Mesendoderm (in vitro differentiated cells): ENCODE measurements at regions not wholly inside any gene's neighbourhood (a gene's known extent, or its start where the extent isn't known, plus 50 kb on each side); places are given as distances from the start of the nearest gene placed in this dataset.

Source experiments
- DNase-seq: peaks from one replicate; pipeline ENCODE4 v3.0.0; 2013
- H2AK5ac ChIP-seq: 2 replicates; pipeline ENCODE4 v1.6.1; 2013; ENCODE audit warnings: low read length, inconsistent platforms
- H2BK120ac ChIP-seq: 2 replicates; pipeline ENCODE4 v1.6.1; 2013; ENCODE audit warnings: low read depth, mild to moderate bottlenecking, low read length, moderate library complexity, mixed read lengths
- H2BK15ac ChIP-seq: replicated peaks from 2 replicates; pipeline ENCODE4 v1.6.1; 2013; ENCODE audit warnings: low read depth, mild to moderate bottlenecking, moderate library complexity
- H2BK5ac ChIP-seq: 2 replicates; pipeline ENCODE4 v1.6.1; 2013; ENCODE audit warnings: low read length, inconsistent platforms
- H3K18ac ChIP-seq: 2 replicates; pipeline ENCODE4 v1.6.1; 2013; ENCODE audit warnings: mild to moderate bottlenecking, low read length, mixed read lengths
- H3K23ac ChIP-seq: one replicate; pipeline ENCODE4 v1.6.1; 2013; ENCODE audit warnings: low read length
- H3K27ac ChIP-seq: 2 replicates; pipeline ENCODE4 v1.5.1; 2013; ENCODE audit warnings: low read depth, mild to moderate bottlenecking, inconsistent platforms, low read length, moderate library complexity
- H3K27me3 ChIP-seq: 2 replicates; pipeline ENCODE4 v1.6.1; 2013; ENCODE audit warnings: low read length, control low read depth, mild to moderate bottlenecking, inconsistent platforms; ENCODE audit not compliant: insufficient read depth, poor library complexity
- H3K36me3 ChIP-seq: 2 replicates; pipeline ENCODE4 v1.6.1; 2013; ENCODE audit warnings: low read length, inconsistent platforms; ENCODE audit not compliant: control insufficient read depth, insufficient read depth
- H3K4ac ChIP-seq: one replicate; pipeline ENCODE4 v1.6.1; 2013; ENCODE audit warnings: low read depth, mild to moderate bottlenecking, low read length, moderate library complexity
- H3K4me1 ChIP-seq: 2 replicates; pipeline ENCODE4 v1.6.1; 2013; ENCODE audit warnings: low read depth, low read length, inconsistent platforms; ENCODE audit not compliant: control insufficient read depth
- H3K4me2 ChIP-seq: 2 replicates; pipeline ENCODE4 v1.6.1; 2013; ENCODE audit warnings: low read length
- H3K4me3 ChIP-seq: 2 replicates; pipeline ENCODE4 v1.5.1; 2013; ENCODE audit warnings: mild to moderate bottlenecking, low read length
- H3K56ac ChIP-seq: one replicate; pipeline ENCODE4 v1.6.1; 2013; ENCODE audit warnings: low read length
- H3K79me1 ChIP-seq: 2 replicates; pipeline ENCODE4 v1.6.1; 2013; ENCODE audit warnings: low read length, inconsistent platforms
- H3K79me2 ChIP-seq: 2 replicates; pipeline ENCODE4 v1.6.1; 2013; ENCODE audit warnings: mild to moderate bottlenecking, low read length; ENCODE audit not compliant: control insufficient read depth, insufficient read depth
- H3K9ac ChIP-seq: 2 replicates; pipeline ENCODE4 v1.6.1; 2013; ENCODE audit warnings: low read length, inconsistent platforms
- H4K5ac ChIP-seq: one replicate; pipeline ENCODE4 v1.6.1; 2013; ENCODE audit warnings: low read length
- H4K8ac ChIP-seq: one replicate; pipeline ENCODE4 v1.6.1; 2013; ENCODE audit warnings: low read depth, mild to moderate bottlenecking, control low read depth, low read length, moderate library complexity
- WGBS: extraction: QIAGEN DNeasy Blood & Tissue Kit; methylation state at CpG from one replicate; pipeline ENCODE4 v1.1.7; 2013; ENCODE audit warnings: low lambda C conversion rate, missing lambda C conversion rate; ENCODE audit not compliant: insufficient coverage; ENCODE audit errors: extremely low coverage; 5-methylcytosine and 5-hydroxymethylcytosine counted together

GRCh38 chrX:25665431-25665830 is 472.7 kb upstream of the MAGEB18 start:
- Histone ChIP-seq H3K27ac (no peak overlapping the region), H2BK5ac (no peak overlapping the region), H3K56ac (no peak overlapping the region), H2BK15ac (no peak overlapping the region), H2BK120ac (no peak overlapping the region), H3K79me1 (no peaks in the 10 kb centered on the region), H3K4me3 (no peak overlapping the region), H4K5ac (no peak overlapping the region), H3K27me3 (no peaks in the 10 kb centered on the region), H3K4me1 (no peaks in the 10 kb centered on the region), H3K36me3 (no peaks in the 10 kb centered on the region), H3K79me2 (no peaks in the 10 kb centered on the region), H3K23ac (no peak overlapping the region), H3K4me2 (no peak overlapping the region), H2AK5ac (no peak overlapping the region), H4K8ac (no peak overlapping the region), H3K4ac (no peak overlapping the region), H3K18ac (no peak overlapping the region), H3K9ac (no peak overlapping the region)
- WGBS = no CpG with 5 or more reads among the region's 4 CpGs
- no peak for DNase-seq

DNA sequence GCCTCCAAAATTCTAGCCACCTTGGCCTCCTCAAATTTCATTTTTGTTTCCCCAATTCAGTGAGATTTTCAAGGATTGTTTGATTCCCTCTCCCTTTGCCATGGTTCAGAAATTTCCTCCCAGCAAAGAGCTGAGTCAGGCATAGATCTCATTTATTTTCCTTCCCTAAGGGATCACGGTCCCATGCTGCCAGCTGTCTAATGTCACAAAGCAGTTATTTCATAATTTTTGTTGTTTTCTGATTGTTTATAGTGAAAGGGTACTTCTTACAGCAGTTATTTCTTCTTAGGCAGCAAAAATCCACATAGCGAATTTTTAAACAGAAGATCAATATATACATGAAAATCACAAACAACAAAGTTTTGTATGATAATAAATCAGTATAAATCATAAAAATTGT is 470.5 kb upstream of the MAGEB18 start:
- DNase-seq = no peak
- Histone ChIP-seq H3K56ac (no peak overlapping the region), H2BK15ac (no peak overlapping the region), H3K4me2 (no peak overlapping the region), H2BK120ac (no peak overlapping the region), H3K4me3 (no peak overlapping the region), H3K4ac (no peak overlapping the region), H3K79me2 (no peaks in the 10 kb centered on the region), H3K27me3 (no peaks in the 10 kb centered on the region), H3K36me3 (no peaks in the 10 kb centered on the region), H3K9ac (no peak overlapping the region), H2AK5ac (no peak overlapping the region), H3K27ac (no peak overlapping the region), H3K23ac (no peak overlapping the region), H2BK5ac (no peak overlapping the region), H3K79me1 (no peaks in the 10 kb centered on the region), H4K8ac (no peak overlapping the region), H3K4me1 (no peaks in the 10 kb centered on the region), H4K5ac (no peak overlapping the region), H3K18ac (no peak overlapping the region)
- no CpG with 5 or more reads among the region's 2 CpGs for WGBS

GRCh38 chrX:25674776-25675175 is 463.4 kb upstream of the MAGEB18 start:
- no peaks in the 10 kb centered on the region for H3K79me2 ChIP-seq
- H3K27me3 ChIP-seq = no peaks in the 10 kb centered on the region
- no peak overlapping the region for H4K5ac ChIP-seq
- no peak overlapping the region for H3K18ac ChIP-seq
- no peaks in the 10 kb centered on the region for H3K79me1 ChIP-seq
- H3K4me2 ChIP-seq = no peak overlapping the region
- H2BK15ac ChIP-seq = no peak overlapping the region
- H3K4me1 ChIP-seq = no peaks in the 10 kb centered on the region
- no peak overlapping the region for H3K4me3 ChIP-seq
- WGBS = no CpG with 5 or more reads among the region's 3 CpGs
- no peak overlapping the region for H3K23ac ChIP-seq
- no peak overlapping the region for H3K56ac ChIP-seq
- H3K27ac ChIP-seq = no peak overlapping the region
- H2AK5ac ChIP-seq = no peak overlapping the region
- H3K9ac ChIP-seq = no peak overlapping the region
- H2BK5ac ChIP-seq = no peak overlapping the region
- no peak overlapping the region for H4K8ac ChIP-seq
- no peak overlapping the region for H3K4ac ChIP-seq
- no peak for DNase-seq
- H2BK120ac ChIP-seq = no peak overlapping the region
- no peaks in the 10 kb centered on the region for H3K36me3 ChIP-seq

DNA sequence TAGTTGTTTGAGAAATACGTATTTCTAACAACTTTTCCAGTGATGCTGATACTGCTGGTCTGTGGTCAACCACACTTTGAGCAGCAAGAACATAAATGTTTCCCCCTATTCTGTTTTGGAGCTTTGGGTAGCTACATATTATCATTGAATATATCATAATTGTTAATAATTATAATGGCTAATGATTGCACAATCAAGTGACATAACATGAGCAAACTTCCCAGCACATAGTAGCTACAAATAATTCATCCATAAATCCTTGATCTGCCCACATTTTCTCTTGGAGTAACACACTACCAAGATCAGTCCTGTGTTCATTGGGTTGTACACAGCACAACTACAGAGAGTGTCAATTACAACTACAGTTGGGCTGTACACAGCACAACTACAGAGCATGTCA is 436.3 kb upstream of the MAGEB18 start:
- Histone ChIP-seq H3K18ac (no peak overlapping the region), H3K9ac (no peak overlapping the region), H3K4me2 (no peak overlapping the region), H4K8ac (no peak overlapping the region), H3K56ac (no peak overlapping the region), H3K23ac (no peak overlapping the region), H2BK120ac (no peak overlapping the region), H3K79me2 (no peaks in the 10 kb centered on the region), H2BK15ac (no peak overlapping the region), H3K27me3 (no peaks in the 10 kb centered on the region), H2AK5ac (no peak overlapping the region), H3K4me3 (no peak overlapping the region), H3K4ac (no peak overlapping the region), H3K27ac (no peak overlapping the region), H3K36me3 (no peaks in the 10 kb centered on the region), H4K5ac (no peak overlapping the region), H3K79me1 (no peaks in the 10 kb centered on the region), H2BK5ac (no peak overlapping the region), H3K4me1 (no peaks in the 10 kb centered on the region)
- no peak for DNase-seq
- no CpG with 5 or more reads among the region's 1 CpG for WGBS

DNA sequence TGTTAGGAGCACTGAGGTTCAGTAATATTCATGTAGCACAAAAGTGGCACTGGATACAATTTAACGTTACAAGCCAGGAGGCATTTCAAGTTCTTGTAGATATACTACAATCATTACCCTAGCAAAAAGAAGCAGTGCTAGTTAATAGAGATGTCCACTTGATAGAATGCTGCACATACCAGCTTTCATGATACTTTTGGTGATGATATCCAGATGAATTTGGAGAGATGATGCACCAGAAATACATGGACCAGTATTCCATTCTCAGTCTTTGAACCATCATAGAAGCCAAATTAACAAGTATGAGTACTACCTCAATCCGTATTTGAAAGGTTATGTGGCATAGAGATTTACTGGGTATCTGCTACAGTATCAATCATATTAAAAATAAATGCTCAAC is 421.0 kb upstream of the MAGEB18 start:
- H4K5ac ChIP-seq = no peak overlapping the region
- no peak overlapping the region for H3K23ac ChIP-seq
- H3K36me3 ChIP-seq = no peaks in the 10 kb centered on the region
- no peak for DNase-seq
- H3K9ac ChIP-seq = no peak overlapping the region
- no peak overlapping the region for H3K4ac ChIP-seq
- no peaks in the 10 kb centered on the region for H3K4me1 ChIP-seq
- H4K8ac ChIP-seq = no peak overlapping the region
- H2BK5ac ChIP-seq = no peak overlapping the region
- no peak overlapping the region for H2AK5ac ChIP-seq
- no peak overlapping the region for H2BK15ac ChIP-seq
- H3K79me2 ChIP-seq = no peaks in the 10 kb centered on the region
- no peak overlapping the region for H3K56ac ChIP-seq
- no peaks in the 10 kb centered on the region for H3K27me3 ChIP-seq
- no peaks in the 10 kb centered on the region for H3K79me1 ChIP-seq
- no CpG with 5 or more reads among the region's 2 CpGs for WGBS
- no peak overlapping the region for H3K4me2 ChIP-seq
- no peak overlapping the region for H2BK120ac ChIP-seq
- no peak overlapping the region for H3K4me3 ChIP-seq
- H3K18ac ChIP-seq = no peak overlapping the region
- H3K27ac ChIP-seq = no peak overlapping the region

GRCh38 chrX:25721564-25721963 is 416.6 kb upstream of the MAGEB18 start:
- no peaks in the 10 kb centered on the region for H3K79me1 ChIP-seq
- no peak overlapping the region for H3K9ac ChIP-seq
- no peak overlapping the region for H2BK15ac ChIP-seq
- no peak overlapping the region for H4K5ac ChIP-seq
- H2AK5ac ChIP-seq = no peak overlapping the region
- DNase-seq = peak; percentile 4
- no peak overlapping the region for H3K4me2 ChIP-seq
- no peak overlapping the region for H3K18ac ChIP-seq
- H4K8ac ChIP-seq = no peak overlapping the region
- H3K27ac ChIP-seq = no peak overlapping the region
- H3K23ac ChIP-seq = no peak overlapping the region
- H3K56ac ChIP-seq = no peak overlapping the region
- no peaks in the 10 kb centered on the region for H3K27me3 ChIP-seq
- no peaks in the 10 kb centered on the region for H3K36me3 ChIP-seq
- H3K79me2 ChIP-seq = no peaks in the 10 kb centered on the region
- H3K4ac ChIP-seq = no peak overlapping the region
- no CpG with 5 or more reads among the region's 2 CpGs for WGBS
- H3K4me1 ChIP-seq = no peaks in the 10 kb centered on the region
- no peak overlapping the region for H3K4me3 ChIP-seq
- no peak overlapping the region for H2BK5ac ChIP-seq
- no peak overlapping the region for H2BK120ac ChIP-seq
